ENCODE measurements at regions not wholly inside any gene's neighbourhood (a gene's known extent, or its start where the extent isn't known, plus 50 kb on each side); places are given as distances from the start of the nearest gene placed in this dataset.
A peak's percentile ranks its signal among the peaks of the same experiment; 100 is the strongest.
"Not testable (repeated sequence)": the region's sequence is repeated elsewhere in the genome, so short reads cannot be mapped to it uniquely, and the experiment has no call there.

- DNase-seq = no peak
Observed at GRCh38 chr15:38128921-38129320, 123.7 kb upstream of the SPRED1 start.

- DNase-seq = no peak
Observed at GRCh38 chr15:38129531-38130204, 123.0 kb upstream of the SPRED1 start.

DNA sequence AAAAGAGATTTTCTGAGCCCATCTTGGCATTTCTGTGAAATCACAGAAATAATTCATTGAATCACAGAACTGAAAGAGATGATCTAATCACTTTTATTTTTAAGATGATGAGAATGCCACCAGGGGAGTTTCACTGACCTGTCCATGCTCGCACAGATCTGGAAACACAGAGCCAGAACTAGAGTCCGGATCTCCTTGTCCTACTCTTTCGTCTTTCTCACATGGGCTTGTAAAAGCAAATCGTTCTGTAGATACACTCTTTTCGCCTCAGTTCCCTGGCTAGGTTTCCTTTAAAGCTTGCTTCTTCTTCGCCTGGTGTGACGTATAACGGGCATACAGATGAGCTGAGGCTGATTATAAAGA is 122.5 kb upstream of the SPRED1 start:
- DNase-seq = no peak

- DNase-seq = no peak
Observed at GRCh38 chr15:38130740-38131498, 121.7 kb upstream of the SPRED1 start.

GRCh38 chr15:38134252-38134651 is 118.4 kb upstream of the SPRED1 start:
- peak; percentile 6 for DNase-seq

- not testable (repeated sequence) for DNase-seq
Observed at GRCh38 chr15:38142195-38142594, 110.4 kb upstream of the SPRED1 start.

DNA sequence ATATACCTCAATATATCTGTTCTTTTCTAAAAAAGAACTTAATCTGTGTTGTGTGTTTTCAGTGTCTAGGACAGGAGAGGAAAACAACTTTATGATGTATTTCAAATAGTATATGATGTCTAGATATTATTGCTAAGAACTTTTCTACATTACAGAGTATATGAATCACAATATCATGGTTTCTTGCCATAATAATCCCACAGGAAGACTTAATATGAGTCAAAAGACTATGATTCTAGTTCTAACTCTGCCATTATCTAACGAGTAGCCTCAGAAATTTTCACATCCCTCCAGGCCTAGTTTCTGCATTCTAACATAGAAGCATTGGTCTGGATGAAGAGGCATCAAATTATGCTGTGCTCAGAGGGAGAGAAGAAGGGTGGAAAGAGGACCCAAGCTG is 107.7 kb upstream of the SPRED1 start:
- no peak for DNase-seq

GRCh38 chr15:38145651-38146111 is 107.0 kb upstream of the SPRED1 start:
- no peak for DNase-seq

DNA sequence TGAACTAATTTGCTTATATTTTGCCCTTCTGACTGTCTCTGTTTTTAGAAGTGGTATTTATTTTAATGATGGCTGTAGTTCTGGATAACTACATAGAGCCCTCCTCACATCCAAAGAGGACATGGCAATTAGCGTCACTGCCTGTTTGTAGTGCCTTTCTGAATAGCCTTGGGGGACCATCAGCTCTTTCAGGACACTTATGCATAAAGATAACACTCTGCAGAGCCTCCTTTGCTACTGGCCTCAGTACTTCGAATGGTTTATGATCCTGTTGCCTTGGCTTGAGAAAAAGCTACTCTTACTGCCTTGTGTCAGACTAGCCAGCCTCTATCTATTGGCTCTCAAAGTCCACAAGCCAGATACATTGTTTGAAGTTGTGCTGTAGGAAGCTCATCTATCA is 105.4 kb upstream of the SPRED1 start:
- no peak for DNase-seq

- no peak for DNase-seq
Observed at GRCh38 chr15:38148471-38148870, 104.2 kb upstream of the SPRED1 start.

GRCh38 chr15:38149315-38149714 is 103.3 kb upstream of the SPRED1 start:
- DNase-seq = no peak

DNA sequence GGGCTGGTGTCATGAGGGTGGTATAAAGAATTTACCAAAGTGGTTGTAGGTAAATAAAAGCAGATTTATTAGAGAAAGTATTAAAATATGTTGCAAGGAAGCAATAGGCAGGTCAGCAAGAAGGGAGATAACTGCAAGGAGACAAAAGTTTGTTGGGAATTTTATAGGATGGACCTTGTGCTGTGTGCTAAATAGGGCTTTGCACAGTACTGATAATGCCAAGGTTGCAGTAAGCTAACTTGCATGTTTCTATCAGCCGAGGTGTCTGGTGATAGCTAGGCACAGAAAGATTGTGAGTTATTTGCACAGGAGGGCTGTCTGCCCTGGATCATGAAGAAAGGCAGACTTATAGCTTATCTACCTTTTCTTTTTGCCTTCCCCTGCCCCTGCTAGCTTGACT is 102.5 kb upstream of the SPRED1 start:
- no peak for DNase-seq

DNA sequence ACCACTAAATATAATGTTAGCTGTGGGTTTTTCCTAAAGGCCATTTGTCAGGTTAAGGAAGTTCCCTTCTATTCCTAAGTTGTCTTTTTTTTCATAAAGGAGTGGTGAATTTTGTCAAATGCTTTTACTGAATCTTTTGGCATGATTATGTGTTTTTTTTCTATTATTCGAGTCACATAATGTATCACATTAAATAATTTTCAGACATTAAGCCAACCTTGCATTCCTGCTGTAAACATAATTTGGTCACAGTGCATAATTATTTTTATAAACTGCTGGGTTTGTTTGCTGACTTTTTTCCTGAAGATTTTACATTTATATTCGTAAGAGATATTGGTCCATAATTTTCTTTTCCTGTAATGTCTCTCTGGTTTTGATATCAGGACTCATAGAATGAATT is 101.8 kb upstream of the SPRED1 start:
- DNase-seq = no peak

GRCh38 chr15:38153781-38154180 is 98.9 kb upstream of the SPRED1 start:
- no peak for DNase-seq

GRCh38 chr15:38154255-38154654 is 98.4 kb upstream of the SPRED1 start:
- DNase-seq = no peak

GRCh38 chr15:38154837-38155236 is 97.8 kb upstream of the SPRED1 start:
- DNase-seq = no peak

- DNase-seq = no peak
Observed at GRCh38 chr15:38163658-38164057, 89.0 kb upstream of the SPRED1 start.

DNA sequence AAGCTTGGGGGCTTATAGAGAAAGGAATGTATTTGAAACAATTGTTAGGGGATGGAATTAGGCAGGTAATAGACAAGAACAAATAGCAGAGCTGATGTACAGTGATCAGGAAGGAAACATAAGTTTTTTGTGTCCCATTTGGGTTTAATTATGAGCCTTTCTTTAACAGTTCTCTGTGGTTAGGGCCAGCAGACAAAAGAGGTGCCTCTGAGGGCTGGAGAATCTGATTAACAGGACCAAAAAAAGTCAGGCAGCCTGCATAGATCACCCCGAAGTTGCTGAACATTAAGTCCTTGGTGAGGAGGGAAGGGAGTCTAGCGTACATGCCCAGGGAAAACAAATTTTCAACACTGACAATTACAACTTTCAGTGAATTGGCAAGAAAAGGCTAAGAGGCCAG is 88.6 kb upstream of the SPRED1 start:
- no peak for DNase-seq

- no peak for DNase-seq
Observed at GRCh38 chr15:38164507-38164906, 88.1 kb upstream of the SPRED1 start.

GRCh38 chr15:38168467-38169070 is 84.1 kb upstream of the SPRED1 start:
- no peak for DNase-seq

- DNase-seq = no peak
Observed at GRCh38 chr15:38171973-38172372, 80.7 kb upstream of the SPRED1 start.

DNA sequence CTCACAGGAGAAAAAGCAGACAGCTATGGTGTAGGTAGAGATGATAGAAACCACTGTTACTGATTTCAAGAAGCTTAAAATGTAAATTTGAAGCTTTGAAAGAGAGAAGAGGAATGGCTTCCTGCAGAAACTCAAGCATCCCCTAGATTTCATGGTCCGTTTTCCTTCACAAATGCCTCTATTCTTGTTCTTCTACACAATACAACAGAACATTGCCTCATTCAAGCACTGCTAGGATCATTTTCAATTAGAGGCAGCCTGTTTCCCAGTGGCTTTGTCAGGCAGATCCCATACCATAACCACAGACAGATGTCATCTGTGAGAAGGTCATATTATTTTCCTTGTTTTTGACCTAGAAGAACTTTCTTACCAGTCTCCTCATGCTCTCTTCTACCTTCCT is 77.9 kb upstream of the SPRED1 start:
- DNase-seq = no peak

DNA sequence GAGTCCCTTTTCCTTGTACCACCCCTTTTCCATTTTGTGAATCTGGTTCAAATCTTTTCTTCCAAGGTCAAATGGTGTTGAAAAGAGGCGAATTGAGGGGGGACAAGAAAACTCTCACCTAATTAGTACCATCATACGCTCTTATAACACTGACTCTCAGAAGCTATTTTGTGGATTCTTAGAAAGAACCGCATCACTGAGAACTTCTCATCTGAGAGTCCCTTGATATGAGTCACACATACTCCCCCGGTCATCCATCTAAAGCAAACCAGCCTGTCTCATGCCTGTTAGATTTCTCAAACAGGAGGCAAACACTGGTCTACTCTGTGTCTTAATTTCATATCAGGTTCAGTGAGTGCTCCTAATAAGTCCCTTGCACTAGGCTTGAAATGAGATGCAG is 76.5 kb upstream of the SPRED1 start:
- DNase-seq = no peak

GRCh38 chr15:38176691-38177090 is 75.9 kb upstream of the SPRED1 start:
- DNase-seq = no peak
